ENCODE measurements at regions not wholly inside any gene's neighbourhood (a gene's known extent, or its start where the extent isn't known, plus 50 kb on each side); places are given as distances from the start of the nearest gene placed in this dataset.

DNA sequence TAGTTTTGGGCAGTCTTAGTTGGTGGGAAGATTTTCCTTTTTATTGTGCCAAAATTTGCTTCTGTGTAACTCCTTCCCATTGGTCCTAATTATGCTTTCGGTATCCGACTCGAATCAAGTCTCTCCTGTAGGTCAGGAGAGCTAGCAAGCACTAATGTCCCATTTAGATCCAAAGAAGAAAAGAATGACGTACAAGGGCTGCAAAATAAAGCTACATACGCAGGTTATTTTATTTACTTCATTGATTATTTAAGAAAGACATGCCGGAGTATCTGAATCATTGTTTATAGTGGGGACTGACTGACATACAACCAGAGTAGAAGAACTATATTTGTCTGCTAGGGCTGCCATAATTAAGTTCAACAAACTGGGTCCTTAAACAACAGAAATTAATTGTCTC lies 648.5 kb downstream of the CPS1 start:
- Histone ChIP-seq H3K4me3 (ENCODE audit: extremely low read depth in 1 of 4, insufficient read depth in 2 of 4, low read depth in 3 of 4, low read length in 4 of 4) (no peak overlapping the region), H3K79me2 (ENCODE audit: control insufficient read depth in 1 of 2, insufficient read depth in 2 of 2, low read length in 2 of 2) (no peaks in the 10 kb centered on the region), H4K8ac (ENCODE audit: extremely low read depth, insufficient read depth, low read length) (no peak overlapping the region), H3K4me1 (replicated peaks in 1 of 4; ENCODE audit: control insufficient read depth in 3 of 4, insufficient read depth in 4 of 4, low read length in 3 of 4) (no peaks in the 10 kb centered on the region), H2AK5ac (ENCODE audit: low read depth, low read length) (no peak overlapping the region), H4K20me1 (replicated peaks in 1 of 2; ENCODE audit: control insufficient read depth in 1 of 2, insufficient read depth in 2 of 2, low read length in 2 of 2) (no peaks in the 10 kb centered on the region), H3K9ac (replicated peaks in 1 of 4; ENCODE audit: extremely low read depth in 1 of 4, low read depth in 3 of 4, low read length in 3 of 4) (no peak overlapping the region), H3K9me3 (ENCODE audit: insufficient read depth in 2 of 2, low read depth in 1 of 2, low read length in 1 of 2) (no peaks in the 10 kb centered on the region), H3K4ac (replicated peaks; ENCODE audit: insufficient read length, low read depth, low read length) (no peak overlapping the region), H2BK15ac (ENCODE audit: low read length) (no peak overlapping the region), H2BK120ac (replicated peaks; ENCODE audit: low read depth, low read length) (no peak overlapping the region), H3K14ac (ENCODE audit: insufficient read length) (no peak overlapping the region), H3K23ac (ENCODE audit: insufficient read length) (no peak overlapping the region), H2BK12ac (ENCODE audit: low read depth, low read length) (no peak overlapping the region), H4K91ac (replicated peaks; ENCODE audit: insufficient read length, low read length) (no peak overlapping the region), H3K18ac (ENCODE audit: extremely low read depth, low read length) (no peak overlapping the region), H3K79me1 (ENCODE audit: low read depth, low read length) (no peaks in the 10 kb centered on the region), H3K23me2 (ENCODE audit: low read depth, low read length) (no peaks in the 10 kb centered on the region), H3K27ac (ENCODE audit: low read depth, low read length) (no peak overlapping the region), H3K56ac (replicated peaks; ENCODE audit: insufficient read length, low read depth, low read length) (no peak overlapping the region), H3K4me2 (ENCODE audit: insufficient read depth in 1 of 2, low read depth in 2 of 2, low read length in 2 of 2) (no peak overlapping the region), H3K27me3 (replicated peaks in 1 of 4; ENCODE audit: control insufficient read depth in 3 of 4, extremely low read depth in 1 of 4, insufficient read depth in 3 of 4, low read length in 3 of 4) (no peaks in the 10 kb centered on the region), H3K36me3 (ENCODE audit: control insufficient read depth in 2 of 4, insufficient read depth in 4 of 4, low read length in 3 of 4) (no peaks in the 10 kb centered on the region), H4K5ac (ENCODE audit: insufficient read length, low read depth, low read length) (no peak overlapping the region), H2BK20ac (ENCODE audit: low read length) (no peak overlapping the region), H2AFZ (ENCODE audit: low read length) (no peak overlapping the region), H2BK5ac (ENCODE audit: low read depth, low read length) (no peak overlapping the region)
- 94% methylated on average over 6 of the region's 6 CpGs; no CpG with 5 or more reads in 1 of the 2 experiments for WGBS, 2 experiments (ENCODE audit: extremely low coverage in 1 of 2, insufficient coverage in 1 of 2, insufficient read length in 1 of 2, insufficient replicate concordance in 2 of 2, low coverage in 1 of 2, low lambda C conversion rate in 2 of 2, missing lambda C conversion rate in 1 of 2)
- FAIRE-seq = no peak
- ChIA-PET POLR2A (ENCODE audit: partially characterized antibody) (no interaction called here), CTCF (ENCODE audit: partially characterized antibody) (interaction anchor here (1.9 kb wide), 1 partner anchor 10 kb away, joined by 5 read pairs; no protein-coding TSS in a partner anchor)
- no peak for TF ChIP-seq MAFK (IDR thresholded peaks at IDR 0.05; ENCODE audit: low read depth, low read length)
- DNase-seq (ENCODE audit: low read depth in 1 of 2, low spot score in 2 of 2) = no peak
